ENCODE measurements at regions not wholly inside any gene's neighbourhood (a gene's known extent, or its start where the extent isn't known, plus 50 kb on each side); places are given as distances from the start of the nearest gene placed in this dataset.

DNA sequence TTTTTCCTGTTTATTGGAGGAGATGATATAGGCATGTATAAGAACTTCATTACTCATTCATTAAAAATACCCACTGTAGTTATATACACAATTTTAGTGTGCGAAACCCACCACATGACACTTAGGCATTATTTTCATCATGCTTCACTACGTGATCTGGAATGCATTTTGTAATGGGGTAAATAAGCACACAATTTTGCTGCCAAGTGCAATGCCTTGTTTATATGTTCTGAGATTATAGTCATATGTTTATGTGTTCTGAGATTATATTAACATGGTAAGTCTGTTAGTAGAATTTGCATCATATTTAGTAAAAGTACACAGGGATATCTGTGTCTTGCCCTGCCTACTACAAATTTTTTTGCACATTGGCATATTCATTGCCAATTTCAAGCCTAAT lies 1123.0 kb downstream of the LRFN5 start:
- no peak for DNase-seq
- H3K4me3 ChIP-seq (ENCODE audit: insufficient read depth, low read depth, low read length), result no peak overlapping the region
- H3K27me3 ChIP-seq (ENCODE audit: control insufficient read depth, insufficient read depth, low read length), result no peaks in the 10 kb centered on the region
- no peaks in the 10 kb centered on the region for H3K36me3 ChIP-seq (replicated peaks; ENCODE audit: control insufficient read depth, insufficient read depth, low read length)

DNA sequence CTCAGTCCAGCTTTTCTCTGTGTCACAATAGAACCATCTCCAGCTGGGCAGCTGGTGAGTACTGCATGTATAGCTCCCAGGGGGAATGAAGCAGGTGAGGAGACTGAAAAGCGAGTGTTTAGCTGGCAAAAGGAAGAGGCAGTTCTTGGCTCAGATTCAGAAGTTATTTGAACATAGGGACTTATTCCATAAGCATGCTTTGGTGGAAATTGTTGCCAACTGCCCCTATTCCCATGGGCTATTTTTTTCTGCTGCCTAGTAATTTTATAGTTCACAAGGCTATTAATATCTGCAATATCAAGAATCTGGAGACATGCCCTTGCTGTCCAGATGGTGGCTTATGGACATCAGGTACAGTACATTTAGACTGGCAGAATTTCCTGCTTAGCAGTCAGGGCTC lies 1112.7 kb downstream of the LRFN5 start:
- H3K36me3 ChIP-seq (replicated peaks; ENCODE audit: control insufficient read depth, insufficient read depth, low read length), result no peaks in the 10 kb centered on the region
- H3K4me3 ChIP-seq (ENCODE audit: insufficient read depth, low read depth, low read length), result no peak overlapping the region
- no peak for DNase-seq
- H3K27me3 ChIP-seq (ENCODE audit: control insufficient read depth, insufficient read depth, low read length), result no peaks in the 10 kb centered on the region

DNA sequence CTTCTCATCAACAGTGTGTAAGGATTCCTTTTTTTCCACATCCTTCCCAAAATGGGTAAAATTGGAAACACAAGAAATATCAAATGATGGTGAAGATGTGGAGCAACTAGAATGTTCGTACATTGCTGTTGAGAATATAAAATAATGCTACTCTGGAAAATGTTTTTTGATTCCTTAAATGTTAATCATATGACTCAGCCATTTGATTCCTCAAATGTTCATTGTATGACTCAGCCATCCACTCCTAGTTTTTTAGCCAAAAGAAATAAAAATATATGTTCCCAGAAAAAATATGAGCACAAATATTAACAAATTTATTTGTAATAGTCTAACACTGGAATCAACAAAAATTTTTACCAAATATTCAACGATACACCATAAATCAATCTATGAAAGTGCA lies 1108.6 kb downstream of the LRFN5 start:
- Histone ChIP-seq H3K27me3 (ENCODE audit: control insufficient read depth, insufficient read depth, low read length) (no peaks in the 10 kb centered on the region), H3K4me3 (ENCODE audit: insufficient read depth, low read depth, low read length) (no peak overlapping the region), H3K36me3 (replicated peaks; ENCODE audit: control insufficient read depth, insufficient read depth, low read length) (no peaks in the 10 kb centered on the region)
- DNase-seq, result no peak

GRCh38 chr14:42710071-42710470 lies 1103.4 kb downstream of the LRFN5 start:
- no peaks in the 10 kb centered on the region for H3K27me3 ChIP-seq (ENCODE audit: control insufficient read depth, insufficient read depth, low read length)
- H3K36me3 ChIP-seq (replicated peaks; ENCODE audit: control insufficient read depth, insufficient read depth, low read length), result no peaks in the 10 kb centered on the region
- no peak for DNase-seq
- no peak overlapping the region for H3K4me3 ChIP-seq (ENCODE audit: insufficient read depth, low read depth, low read length)

- H3K36me3 ChIP-seq (replicated peaks; ENCODE audit: control insufficient read depth, insufficient read depth, low read length), result no peaks in the 10 kb centered on the region
- DNase-seq, result no peak
- no peaks in the 10 kb centered on the region for H3K27me3 ChIP-seq (ENCODE audit: control insufficient read depth, insufficient read depth, low read length)
- no peak overlapping the region for H3K4me3 ChIP-seq (ENCODE audit: insufficient read depth, low read depth, low read length)
Measured at GRCh38 chr14:42703501-42703900, 1096.8 kb downstream of the LRFN5 start.

GRCh38 chr14:42687421-42687820 lies 1080.7 kb downstream of the LRFN5 start:
- H3K27me3 ChIP-seq (ENCODE audit: control insufficient read depth, insufficient read depth, low read length), result no peaks in the 10 kb centered on the region
- no peak for DNase-seq
- no peaks in the 10 kb centered on the region for H3K36me3 ChIP-seq (replicated peaks; ENCODE audit: control insufficient read depth, insufficient read depth, low read length)
- no peak overlapping the region for H3K4me3 ChIP-seq (ENCODE audit: insufficient read depth, low read depth, low read length)

- DNase-seq, result no peak
- no peak overlapping the region for H3K4me3 ChIP-seq (ENCODE audit: insufficient read depth, low read depth, low read length)
- H3K27me3 ChIP-seq (ENCODE audit: control insufficient read depth, insufficient read depth, low read length), result no peaks in the 10 kb centered on the region
- no peaks in the 10 kb centered on the region for H3K36me3 ChIP-seq (replicated peaks; ENCODE audit: control insufficient read depth, insufficient read depth, low read length)
Measured at GRCh38 chr14:42683707-42684106, 1077.0 kb downstream of the LRFN5 start.

DNA sequence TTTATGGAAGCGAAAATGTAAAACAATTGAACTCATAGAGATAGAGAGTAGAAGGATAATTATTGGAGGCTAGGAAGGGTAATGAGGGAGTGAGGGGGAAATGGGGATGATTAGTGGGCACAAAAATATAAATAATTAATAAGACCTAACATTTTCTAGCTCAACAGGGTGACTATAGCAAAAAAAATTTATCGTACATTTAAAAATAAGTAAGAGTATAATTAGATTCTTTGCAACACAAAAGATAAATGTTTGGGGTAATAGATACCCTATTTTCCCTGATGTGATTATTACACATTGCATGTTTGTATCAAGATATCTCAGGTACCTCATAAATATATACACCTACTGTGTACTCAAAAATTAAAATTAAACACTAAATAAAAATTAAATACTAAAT lies 1070.0 kb downstream of the LRFN5 start:
- H3K36me3 ChIP-seq (replicated peaks; ENCODE audit: control insufficient read depth, insufficient read depth, low read length), result no peaks in the 10 kb centered on the region
- no peak overlapping the region for H3K4me3 ChIP-seq (ENCODE audit: insufficient read depth, low read depth, low read length)
- no peaks in the 10 kb centered on the region for H3K27me3 ChIP-seq (ENCODE audit: control insufficient read depth, insufficient read depth, low read length)
- DNase-seq, result no peak

DNA sequence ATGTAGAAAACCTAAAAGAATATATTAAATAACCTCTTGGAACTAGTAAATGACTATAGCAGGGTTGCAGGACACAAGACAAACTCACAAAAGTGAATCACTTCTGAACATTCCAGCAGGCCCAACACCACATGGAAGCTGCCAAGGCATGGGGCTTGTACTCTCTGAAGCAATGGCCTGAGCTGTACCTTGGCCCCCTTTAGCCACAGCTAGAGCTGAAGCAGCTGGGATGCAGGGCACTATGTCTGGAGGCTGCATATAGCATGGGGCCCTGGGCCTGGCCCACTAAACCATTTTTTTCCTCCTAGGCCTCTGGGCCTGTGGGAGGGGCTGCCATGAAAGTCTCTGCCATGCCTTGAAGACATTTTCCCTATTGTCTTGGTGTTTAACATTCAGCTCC lies 1067.3 kb downstream of the LRFN5 start:
- no peaks in the 10 kb centered on the region for H3K27me3 ChIP-seq (ENCODE audit: control insufficient read depth, insufficient read depth, low read length)
- DNase-seq, result no peak
- H3K4me3 ChIP-seq (ENCODE audit: insufficient read depth, low read depth, low read length), result no peak overlapping the region
- no peaks in the 10 kb centered on the region for H3K36me3 ChIP-seq (replicated peaks; ENCODE audit: control insufficient read depth, insufficient read depth, low read length)

DNA sequence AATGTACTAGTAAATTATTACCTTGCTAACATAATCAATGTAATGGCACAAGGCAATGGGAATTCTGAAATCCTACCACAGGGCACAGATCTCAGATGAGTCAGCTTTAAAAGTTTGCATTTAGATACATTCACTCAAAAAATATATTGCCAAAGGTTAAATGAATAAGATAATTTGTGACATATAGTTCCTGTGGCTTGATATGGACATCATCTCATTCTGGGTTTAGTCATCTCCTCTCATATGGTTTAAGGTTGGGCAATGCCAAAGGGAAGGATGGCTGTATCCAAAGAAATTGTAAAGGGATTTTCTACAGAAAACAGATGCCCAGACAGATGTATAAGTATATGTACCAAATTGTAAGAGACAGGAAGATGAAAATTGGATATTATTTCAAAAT lies 1065.0 kb downstream of the LRFN5 start:
- no peaks in the 10 kb centered on the region for H3K27me3 ChIP-seq (ENCODE audit: control insufficient read depth, insufficient read depth, low read length)
- H3K36me3 ChIP-seq (replicated peaks; ENCODE audit: control insufficient read depth, insufficient read depth, low read length), result no peaks in the 10 kb centered on the region
- no peak overlapping the region for H3K4me3 ChIP-seq (ENCODE audit: insufficient read depth, low read depth, low read length)
- DNase-seq, result no peak

GRCh38 chr14:42665083-42665482 lies 1058.4 kb downstream of the LRFN5 start:
- Histone ChIP-seq H3K4me3 (ENCODE audit: insufficient read depth, low read depth, low read length) (no peak overlapping the region), H3K27me3 (ENCODE audit: control insufficient read depth, insufficient read depth, low read length) (no peaks in the 10 kb centered on the region), H3K36me3 (replicated peaks; ENCODE audit: control insufficient read depth, insufficient read depth, low read length) (no peaks in the 10 kb centered on the region)
- no peak for DNase-seq

DNA sequence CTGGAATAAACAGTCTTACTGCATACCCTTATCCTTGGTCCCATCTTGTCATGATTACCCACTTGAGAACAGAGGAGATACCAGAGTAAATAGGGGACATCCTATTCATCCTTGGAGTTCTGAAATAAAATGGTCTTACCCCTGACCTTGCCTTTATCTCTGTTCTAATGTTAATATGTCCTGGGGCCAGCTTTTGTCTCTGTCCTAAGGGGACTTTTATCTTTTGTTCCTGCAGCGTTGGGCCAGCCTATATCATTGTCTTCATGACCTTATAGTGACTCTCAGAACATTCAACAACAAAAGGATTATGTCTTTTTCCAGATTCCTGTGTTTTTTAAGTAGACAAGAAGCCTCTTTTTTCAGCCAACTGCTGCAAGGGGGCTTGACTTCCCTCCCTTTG lies 1057.5 kb downstream of the LRFN5 start:
- Histone ChIP-seq H3K36me3 (replicated peaks; ENCODE audit: control insufficient read depth, insufficient read depth, low read length) (no peaks in the 10 kb centered on the region), H3K4me3 (ENCODE audit: insufficient read depth, low read depth, low read length) (no peak overlapping the region), H3K27me3 (ENCODE audit: control insufficient read depth, insufficient read depth, low read length) (no peaks in the 10 kb centered on the region)
- no peak for DNase-seq

DNA sequence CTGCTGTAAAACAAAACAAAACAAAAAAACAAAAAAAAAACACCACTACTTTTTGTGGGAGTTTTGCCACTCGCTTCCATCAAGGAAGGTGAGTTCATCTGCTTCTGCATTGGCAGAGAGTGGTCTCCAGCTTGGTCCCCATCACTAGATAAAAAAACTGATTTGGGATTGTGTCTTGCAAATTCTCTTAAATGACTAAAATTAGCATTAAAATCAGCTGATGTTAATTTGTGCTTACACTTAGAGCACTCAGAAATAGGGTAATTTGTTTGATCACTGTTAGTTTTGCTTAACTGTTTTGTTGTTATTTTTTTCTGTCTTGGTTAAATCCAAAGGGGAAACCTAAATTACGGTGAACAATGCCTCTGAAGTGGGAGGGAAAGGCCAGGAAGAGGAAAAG lies 1048.0 kb downstream of the LRFN5 start:
- no peaks in the 10 kb centered on the region for H3K36me3 ChIP-seq (replicated peaks; ENCODE audit: control insufficient read depth, insufficient read depth, low read length)
- no peak for DNase-seq
- peaks cover 33% of the 10 kb centered on the region for H3K27me3 ChIP-seq (ENCODE audit: control insufficient read depth, insufficient read depth, low read length)
- no peak overlapping the region for H3K4me3 ChIP-seq (ENCODE audit: insufficient read depth, low read depth, low read length)

DNA sequence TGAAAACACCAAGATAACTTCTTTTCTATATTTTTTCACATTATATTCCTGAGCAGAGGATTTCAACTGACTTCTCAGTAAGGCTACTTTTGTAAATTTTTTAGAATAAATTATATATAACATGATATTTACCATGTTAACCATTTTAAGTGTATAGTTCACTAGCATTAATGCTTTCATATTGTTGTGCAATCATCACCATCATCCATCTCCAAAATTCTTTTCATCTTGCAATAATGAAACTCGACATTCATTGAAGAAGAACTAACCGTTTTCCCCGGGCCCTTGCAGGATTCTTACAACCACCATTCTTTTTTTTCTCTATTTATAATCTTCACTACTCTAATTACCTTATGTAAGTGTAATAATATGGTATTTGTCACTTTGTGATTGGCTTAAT lies 1036.1 kb downstream of the LRFN5 start:
- H3K27me3 ChIP-seq (ENCODE audit: control insufficient read depth, insufficient read depth, low read length), result no peaks in the 10 kb centered on the region
- no peaks in the 10 kb centered on the region for H3K36me3 ChIP-seq (replicated peaks; ENCODE audit: control insufficient read depth, insufficient read depth, low read length)
- H3K4me3 ChIP-seq (ENCODE audit: insufficient read depth, low read depth, low read length), result no peak overlapping the region
- no peak for DNase-seq

- DNase-seq, result no peak
- no peaks in the 10 kb centered on the region for H3K36me3 ChIP-seq (replicated peaks; ENCODE audit: control insufficient read depth, insufficient read depth, low read length)
- H3K4me3 ChIP-seq (ENCODE audit: insufficient read depth, low read depth, low read length), result no peak overlapping the region
- H3K27me3 ChIP-seq (ENCODE audit: control insufficient read depth, insufficient read depth, low read length), result no peaks in the 10 kb centered on the region
Measured at GRCh38 chr14:42633504-42634095, 1026.9 kb downstream of the LRFN5 start.

GRCh38 chr14:42629553-42629952 lies 1022.9 kb downstream of the LRFN5 start:
- H3K27me3 ChIP-seq (ENCODE audit: control insufficient read depth, insufficient read depth, low read length), result peaks cover 4% of the 10 kb centered on the region; the same call in 1 of the 2 replicates
- H3K4me3 ChIP-seq (ENCODE audit: insufficient read depth, low read depth, low read length), result no peak overlapping the region
- no peaks in the 10 kb centered on the region for H3K36me3 ChIP-seq (replicated peaks; ENCODE audit: control insufficient read depth, insufficient read depth, low read length)
- DNase-seq, result no peak

Measured in H7 (cell line).